ENCODE measurements at regions not wholly inside any gene's neighbourhood (a gene's known extent, or its start where the extent isn't known, plus 50 kb on each side); places are given as distances from the start of the nearest gene placed in this dataset.

DNA sequence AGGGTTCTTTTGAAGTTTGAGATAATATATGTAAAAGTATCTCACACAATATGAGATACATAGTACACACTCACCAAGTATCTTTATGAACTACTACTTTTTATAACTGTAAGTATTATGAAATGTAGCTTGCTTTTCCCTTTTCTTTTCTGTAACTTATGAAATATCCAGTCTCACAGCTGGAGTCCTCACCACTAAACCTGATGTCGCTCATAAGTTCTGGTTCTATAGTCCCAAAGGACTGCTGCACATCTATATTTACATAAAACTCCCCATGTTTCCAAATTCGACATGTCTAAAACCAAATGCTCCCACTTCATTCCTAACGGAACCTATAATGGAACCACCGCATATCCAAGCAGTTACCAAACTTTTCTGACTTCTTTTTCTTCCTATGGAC is 186.5 kb upstream of the SLC7A11 start:
- TF ChIP-seq, protein P1, sequence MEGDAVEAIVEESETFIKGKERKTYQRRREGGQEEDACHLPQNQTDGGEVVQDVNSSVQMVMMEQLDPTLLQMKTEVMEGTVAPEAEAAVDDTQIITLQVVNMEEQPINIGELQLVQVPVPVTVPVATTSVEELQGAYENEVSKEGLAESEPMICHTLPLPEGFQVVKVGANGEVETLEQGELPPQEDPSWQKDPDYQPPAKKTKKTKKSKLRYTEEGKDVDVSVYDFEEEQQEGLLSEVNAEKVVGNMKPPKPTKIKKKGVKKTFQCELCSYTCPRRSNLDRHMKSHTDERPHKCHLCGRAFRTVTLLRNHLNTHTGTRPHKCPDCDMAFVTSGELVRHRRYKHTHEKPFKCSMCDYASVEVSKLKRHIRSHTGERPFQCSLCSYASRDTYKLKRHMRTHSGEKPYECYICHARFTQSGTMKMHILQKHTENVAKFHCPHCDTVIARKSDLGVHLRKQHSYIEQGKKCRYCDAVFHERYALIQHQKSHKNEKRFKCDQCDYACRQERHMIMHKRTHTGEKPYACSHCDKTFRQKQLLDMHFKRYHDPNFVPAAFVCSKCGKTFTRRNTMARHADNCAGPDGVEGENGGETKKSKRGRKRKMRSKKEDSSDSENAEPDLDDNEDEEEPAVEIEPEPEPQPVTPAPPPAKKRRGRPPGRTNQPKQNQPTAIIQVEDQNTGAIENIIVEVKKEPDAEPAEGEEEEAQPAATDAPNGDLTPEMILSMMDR (IDR thresholded peaks at IDR 0.05; ENCODE audit: low read depth, low read length, poor library complexity, severe bottlenecking): no peak
- TF ChIP-seq EZH2phosphoT487 (IDR thresholded peaks at IDR 0.05; ENCODE audit: borderline replicate concordance, low read length): no peak

All from DOHH2 (cell line).